Glomerular endothelial cell (primary cell): ENCODE measurements at regions not wholly inside any gene's neighbourhood (a gene's known extent, or its start where the extent isn't known, plus 50 kb on each side); places are given as distances from the start of the nearest gene placed in this dataset.

Source experiments
- DNase-seq: peaks from one replicate; pipeline ENCODE4 v3.0.0-alpha.2; 2011; ENCODE audit warnings: low read depth, low spot score; ENCODE audit errors: extremely low read depth

GRCh38 chr2:18639756-18640453 is 50.5 kb upstream of the NT5C1B start:
- DNase-seq = no peak
